HL-60 (cell line): ENCODE measurements at regions not wholly inside any gene's neighbourhood (a gene's known extent, or its start where the extent isn't known, plus 50 kb on each side); places are given as distances from the start of the nearest gene placed in this dataset.

ENCODE experiments used
- DNase-seq, 2 experiments: peaks; one replicate each; pipeline ENCODE4 v3.0.0-alpha.2; 2010 to 2020; ENCODE audit warnings: low read depth in 1 of 2, low spot score in 1 of 2
- H3K27ac ChIP-seq: fragments of 250-450 bp; sonication (Bioruptor Pico); replicated peaks from 2 replicates; pipeline ENCODE4 v1.5.1; 2020; ENCODE audit warnings: mild to moderate bottlenecking, moderate library complexity
- H3K27me3 ChIP-seq: fragments of 250-450 bp; sonication (Bioruptor Pico); 2 replicates; pipeline ENCODE4 v1.5.1; 2021; ENCODE audit warnings: mild to moderate bottlenecking, moderate library complexity; ENCODE audit not compliant: insufficient read depth, poor library complexity, severe bottlenecking
- H3K4me3 ChIP-seq: replicated peaks from 2 replicates; pipeline ENCODE4 v1.5.1; 2011; ENCODE audit warnings: mild to moderate bottlenecking, control low read depth, low read length; ENCODE audit not compliant: insufficient read depth
- GABPA ChIP-seq: IDR thresholded peaks from 2 replicates; pipeline ENCODE4 v1.6.1; 2012; ENCODE audit warnings: low read depth
- POLR2AphosphoS5 ChIP-seq: IDR thresholded peaks from 2 replicates; pipeline ENCODE4 v1.6.1; 2012; ENCODE audit warnings: low read depth
- SPI1 ChIP-seq: IDR thresholded peaks from 2 replicates; pipeline ENCODE4 v1.6.1; 2012; ENCODE audit warnings: low read depth, mild to moderate bottlenecking, borderline replicate concordance
- TF ChIP-seq, protein P1 (sequence below): IDR thresholded peaks from one replicate; pipeline ENCODE4 v1.5.1; 2011; ENCODE audit warnings: low read length, control low read depth, inconsistent platforms; ENCODE audit not compliant: insufficient read depth
- TF ChIP-seq, protein P2 (sequence below): IDR thresholded peaks from 2 replicates; pipeline ENCODE4 v1.6.1; 2012; ENCODE audit warnings: low read depth; ENCODE audit not compliant: insufficient replicate concordance

DNA sequence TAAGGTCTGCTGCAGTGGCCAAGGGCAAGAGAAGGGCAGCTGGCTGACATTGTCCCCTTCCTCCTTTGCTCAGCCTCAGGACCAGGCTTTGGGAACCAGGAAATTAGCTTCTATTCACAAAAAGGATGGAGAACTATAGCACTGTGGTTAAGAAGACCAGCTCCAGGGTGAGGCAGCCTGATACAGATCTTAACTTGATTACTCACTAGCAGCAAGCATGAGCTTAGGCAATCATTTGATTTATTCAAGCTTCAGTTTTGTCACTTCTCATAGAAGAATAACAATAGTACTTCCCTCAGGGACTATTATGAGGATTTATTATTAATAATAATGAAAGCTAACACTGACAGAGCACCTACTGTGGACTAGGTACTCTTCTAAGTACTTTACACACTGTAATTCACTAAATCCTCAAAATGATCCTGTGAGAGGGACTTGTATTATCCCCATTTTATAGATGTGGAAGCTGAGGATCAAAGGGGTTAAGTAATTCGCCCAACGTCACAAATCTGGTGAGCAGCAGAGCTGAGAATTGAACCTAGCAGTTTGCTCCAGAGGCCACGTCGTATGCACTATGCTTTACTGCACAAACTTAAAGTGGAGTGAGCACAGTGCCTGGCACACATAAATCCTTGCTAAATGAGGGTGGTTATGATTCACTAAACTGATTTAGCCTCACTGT lies 130.4 kb upstream of the PAK3 start:
- Histone ChIP-seq H3K4me3 (no peak overlapping the region), H3K27me3 (no peaks in the 10 kb centered on the region), H3K27ac (no peak overlapping the region)
- no peak for TF ChIP-seq GABPA
- no peak for TF ChIP-seq POLR2AphosphoS5
- TF ChIP-seq, protein P1, sequence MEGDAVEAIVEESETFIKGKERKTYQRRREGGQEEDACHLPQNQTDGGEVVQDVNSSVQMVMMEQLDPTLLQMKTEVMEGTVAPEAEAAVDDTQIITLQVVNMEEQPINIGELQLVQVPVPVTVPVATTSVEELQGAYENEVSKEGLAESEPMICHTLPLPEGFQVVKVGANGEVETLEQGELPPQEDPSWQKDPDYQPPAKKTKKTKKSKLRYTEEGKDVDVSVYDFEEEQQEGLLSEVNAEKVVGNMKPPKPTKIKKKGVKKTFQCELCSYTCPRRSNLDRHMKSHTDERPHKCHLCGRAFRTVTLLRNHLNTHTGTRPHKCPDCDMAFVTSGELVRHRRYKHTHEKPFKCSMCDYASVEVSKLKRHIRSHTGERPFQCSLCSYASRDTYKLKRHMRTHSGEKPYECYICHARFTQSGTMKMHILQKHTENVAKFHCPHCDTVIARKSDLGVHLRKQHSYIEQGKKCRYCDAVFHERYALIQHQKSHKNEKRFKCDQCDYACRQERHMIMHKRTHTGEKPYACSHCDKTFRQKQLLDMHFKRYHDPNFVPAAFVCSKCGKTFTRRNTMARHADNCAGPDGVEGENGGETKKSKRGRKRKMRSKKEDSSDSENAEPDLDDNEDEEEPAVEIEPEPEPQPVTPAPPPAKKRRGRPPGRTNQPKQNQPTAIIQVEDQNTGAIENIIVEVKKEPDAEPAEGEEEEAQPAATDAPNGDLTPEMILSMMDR = no peak
- no peak for TF ChIP-seq SPI1
- TF ChIP-seq, protein P2, sequence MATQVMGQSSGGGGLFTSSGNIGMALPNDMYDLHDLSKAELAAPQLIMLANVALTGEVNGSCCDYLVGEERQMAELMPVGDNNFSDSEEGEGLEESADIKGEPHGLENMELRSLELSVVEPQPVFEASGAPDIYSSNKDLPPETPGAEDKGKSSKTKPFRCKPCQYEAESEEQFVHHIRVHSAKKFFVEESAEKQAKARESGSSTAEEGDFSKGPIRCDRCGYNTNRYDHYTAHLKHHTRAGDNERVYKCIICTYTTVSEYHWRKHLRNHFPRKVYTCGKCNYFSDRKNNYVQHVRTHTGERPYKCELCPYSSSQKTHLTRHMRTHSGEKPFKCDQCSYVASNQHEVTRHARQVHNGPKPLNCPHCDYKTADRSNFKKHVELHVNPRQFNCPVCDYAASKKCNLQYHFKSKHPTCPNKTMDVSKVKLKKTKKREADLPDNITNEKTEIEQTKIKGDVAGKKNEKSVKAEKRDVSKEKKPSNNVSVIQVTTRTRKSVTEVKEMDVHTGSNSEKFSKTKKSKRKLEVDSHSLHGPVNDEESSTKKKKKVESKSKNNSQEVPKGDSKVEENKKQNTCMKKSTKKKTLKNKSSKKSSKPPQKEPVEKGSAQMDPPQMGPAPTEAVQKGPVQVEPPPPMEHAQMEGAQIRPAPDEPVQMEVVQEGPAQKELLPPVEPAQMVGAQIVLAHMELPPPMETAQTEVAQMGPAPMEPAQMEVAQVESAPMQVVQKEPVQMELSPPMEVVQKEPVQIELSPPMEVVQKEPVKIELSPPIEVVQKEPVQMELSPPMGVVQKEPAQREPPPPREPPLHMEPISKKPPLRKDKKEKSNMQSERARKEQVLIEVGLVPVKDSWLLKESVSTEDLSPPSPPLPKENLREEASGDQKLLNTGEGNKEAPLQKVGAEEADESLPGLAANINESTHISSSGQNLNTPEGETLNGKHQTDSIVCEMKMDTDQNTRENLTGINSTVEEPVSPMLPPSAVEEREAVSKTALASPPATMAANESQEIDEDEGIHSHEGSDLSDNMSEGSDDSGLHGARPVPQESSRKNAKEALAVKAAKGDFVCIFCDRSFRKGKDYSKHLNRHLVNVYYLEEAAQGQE = no peak
- no peak for DNase-seq

DNA sequence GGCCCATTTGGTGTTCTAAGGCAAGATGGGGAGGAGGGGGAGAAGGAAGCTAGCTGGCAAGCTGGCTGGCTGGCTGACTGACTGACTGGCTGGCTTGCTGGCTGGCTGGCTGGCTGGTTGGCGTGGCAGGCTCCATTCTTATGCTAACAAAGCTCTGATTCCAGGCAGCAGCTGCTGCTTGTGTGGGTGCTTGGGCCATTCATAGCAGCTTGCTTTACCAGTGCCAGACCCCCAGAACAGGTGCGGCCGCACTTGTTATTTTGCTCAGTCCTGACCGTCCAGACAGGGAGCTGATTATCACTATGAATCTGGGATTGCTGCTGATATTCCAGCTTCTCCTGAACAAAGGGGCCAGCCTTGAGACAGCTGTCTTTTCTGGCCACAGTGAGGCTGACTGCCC lies 131.2 kb upstream of the PAK3 start:
- TF ChIP-seq SPI1 (no peak), POLR2AphosphoS5 (no peak), GABPA (no peak)
- TF ChIP-seq, protein P2 = no peak
- TF ChIP-seq, protein P1 = no peak

DNA sequence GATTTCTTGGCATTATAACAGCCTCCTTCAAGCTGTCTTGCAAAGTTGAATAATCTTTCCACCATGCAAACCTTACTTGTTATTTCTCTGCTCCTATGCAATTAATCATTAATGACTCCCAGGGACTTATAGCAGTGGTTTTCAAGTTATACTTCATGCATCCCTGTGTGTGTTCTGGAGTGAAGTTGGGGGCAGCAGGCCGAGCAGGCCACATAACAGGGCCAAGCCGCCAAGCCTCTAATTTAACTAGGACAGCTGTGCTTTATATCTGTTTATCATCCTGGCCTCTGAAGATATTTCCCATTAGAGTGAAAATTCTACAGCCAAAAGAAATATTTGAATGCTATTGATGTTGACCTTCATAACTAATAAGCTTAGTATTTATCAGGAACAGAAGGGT lies 133.5 kb upstream of the PAK3 start:
- no peak for DNase-seq
- H3K27me3 ChIP-seq = no peaks in the 10 kb centered on the region
- no peak overlapping the region for H3K27ac ChIP-seq
- no peak for TF ChIP-seq POLR2AphosphoS5
- no peak for TF ChIP-seq GABPA
- TF ChIP-seq, protein P2 = no peak
- TF ChIP-seq, protein P1 = no peak
- no peak for TF ChIP-seq SPI1
- no peak overlapping the region for H3K4me3 ChIP-seq

More for the DNA sequence above, 131.2 kb upstream of the PAK3 start:
- Histone ChIP-seq H3K4me3 (no peak overlapping the region), H3K27me3 (no peaks in the 10 kb centered on the region), H3K27ac (no peak overlapping the region)
- no peak for DNase-seq
